Aorta (tissue), 5 donors: ENCODE measurements at regions not wholly inside any gene's neighbourhood (a gene's known extent, or its start where the extent isn't known, plus 50 kb on each side); places are given as distances from the start of the nearest gene placed in this dataset.
A peak's percentile ranks its signal among the peaks of the same experiment; 100 is the strongest.

Experiments
- ATAC-seq: fragments of 200-7000 bp; cut with Tn5 transposase; one replicate; pipeline ENCODE4 v1.9.1; 2022; ENCODE audit warnings: moderate library complexity; ENCODE audit not compliant: low FRiP score
- DNase-seq, 2 donors: peaks; one replicate each; pipeline ENCODE4 v3.0.0-alpha.2; 2020
- H3K27ac ChIP-seq, 2 donors: one replicate each; pipeline ENCODE4 v1.5.1; 2013; ENCODE audit warnings: low read length in 2 of 2, mild to moderate bottlenecking in 2 of 2, moderate library complexity in 2 of 2, control low read depth in 1 of 2, inconsistent platforms in 1 of 2, low read depth in 1 of 2
- H3K27me3 ChIP-seq, 2 donors: one replicate each; pipeline ENCODE4 v1.6.1; 2013; ENCODE audit warnings: control low read depth in 1 of 2, low read length in 1 of 2, mild to moderate bottlenecking in 1 of 2, moderate library complexity in 1 of 2; ENCODE audit not compliant: insufficient read depth in 2 of 2, control insufficient read depth in 1 of 2
- H3K36me3 ChIP-seq, 2 donors: one replicate each; pipeline ENCODE4 v1.6.1; 2013; ENCODE audit warnings: control low read depth in 1 of 2, low read length in 1 of 2, mild to moderate bottlenecking in 1 of 2; ENCODE audit not compliant: insufficient read depth in 2 of 2, control insufficient read depth in 1 of 2
- H3K4me1 ChIP-seq, 2 donors: one replicate each; pipeline ENCODE4 v1.6.1; 2013; ENCODE audit warnings: low read length in 2 of 2, control low read depth in 1 of 2, mild to moderate bottlenecking in 1 of 2, moderate library complexity in 1 of 2; ENCODE audit not compliant: insufficient read depth in 2 of 2, control insufficient read depth in 1 of 2
- H3K4me3 ChIP-seq, 2 donors: one replicate each; pipeline ENCODE4 v1.5.1; 2013; ENCODE audit warnings: low read length in 2 of 2, control low read depth in 1 of 2, mild to moderate bottlenecking in 1 of 2
- H3K9me3 ChIP-seq: one replicate; pipeline ENCODE4 v1.6.1; 2013; ENCODE audit warnings: mild to moderate bottlenecking, low read length; ENCODE audit not compliant: control insufficient read depth
- WGBS, 2 donors: extraction: QIAGEN DNeasy Blood & Tissue Kit; methylation state at CpG; one replicate each; pipeline ENCODE4 v1.1.7; 2013; 5-methylcytosine and 5-hydroxymethylcytosine counted together
- intact Hi-C, 2 donors: fragments of 100-400 bp; cut with DNase I; formaldehyde crosslinking; loops; one replicate each; pipeline versions ENCODE4 v1.14.2 to v1.15.0; 2022
- donor health status: healthy with polysubstance abuse.
- donor health status: Bipolar disorder and iron deficiency.
- donor health status: DM: no; HTN: no; CAD: no.
- donor health status: DM: no; HTN: no; CAD: no.
- donor health status: DM: yes; HTN: yes; CAD: no.

DNA sequence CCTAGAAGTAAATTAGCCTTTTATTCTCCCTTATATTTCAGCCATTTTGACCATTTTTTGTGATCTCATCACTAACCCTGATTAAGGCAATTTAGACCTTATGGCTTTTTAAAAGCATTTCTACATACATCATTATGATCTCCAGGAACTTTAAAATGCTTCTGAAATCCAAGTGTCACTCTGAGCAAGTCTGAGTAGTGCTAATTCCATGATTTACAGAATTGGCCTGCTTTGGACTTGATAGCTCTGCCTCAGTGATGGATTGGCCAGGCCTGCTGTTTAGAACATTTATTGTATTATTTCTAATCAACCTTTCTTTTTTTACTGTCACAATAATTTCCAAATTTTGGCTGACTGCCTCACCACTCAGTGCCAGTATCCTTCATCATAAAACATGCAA, 116.4 kb downstream of the KCNA4 start:
- ATAC-seq (no peak), DNase-seq (no peak)
- H3K27me3 ChIP-seq: no peaks in the 10 kb centered on the region
- no peak overlapping the region for H3K4me3 ChIP-seq
- H3K36me3 ChIP-seq: no peaks in the 10 kb centered on the region
- H3K9me3 ChIP-seq: no peaks in the 10 kb centered on the region
- intact Hi-C loops: no loop called here
- no peaks in the 10 kb centered on the region for H3K4me1 ChIP-seq
- no peak overlapping the region for H3K27ac ChIP-seq

- Histone ChIP-seq H3K36me3 (no peaks in the 10 kb centered on the region), H3K27me3 (no peaks in the 10 kb centered on the region), H3K27ac (no peak overlapping the region), H3K4me1 (no peaks in the 10 kb centered on the region), H3K4me3 (no peak overlapping the region), H3K9me3 (peaks cover 1% of the 10 kb centered on the region)
- intact Hi-C loops: no loop called here
- DNase-seq (no peak), ATAC-seq (no peak)
- WGBS, 2 donors: 53 to 59% methylated on average over 6 of the region's 6 CpGs
These were observed 137.3 kb downstream of the KCNA4 start for GRCh38 chr11:29879560-29879959.

DNA sequence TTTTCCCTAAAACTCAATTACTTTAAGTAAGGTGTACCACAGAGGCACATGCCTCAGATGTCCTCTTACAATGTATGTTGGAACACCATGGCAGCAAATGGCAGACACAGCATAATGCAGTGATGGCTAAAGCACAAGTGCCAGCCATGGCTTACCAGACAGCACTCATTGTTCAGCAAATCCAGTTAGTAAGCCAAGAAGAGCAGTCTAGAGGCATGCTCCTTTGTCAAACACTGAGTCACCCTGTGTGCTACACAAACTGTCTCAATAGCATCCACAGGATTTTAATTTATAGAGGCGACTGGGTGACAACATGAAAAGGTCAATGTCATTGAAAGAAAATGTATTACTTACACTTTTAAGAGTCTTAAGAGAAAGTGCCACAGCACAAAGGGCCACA, 140.6 kb downstream of the KCNA4 start:
- Histone ChIP-seq H3K4me1 (no peaks in the 10 kb centered on the region), H3K36me3 (no peaks in the 10 kb centered on the region), H3K27me3 (no peaks in the 10 kb centered on the region), H3K27ac (no peak overlapping the region), H3K9me3 (peaks cover 1% of the 10 kb centered on the region), H3K4me3 (no peak overlapping the region)
- WGBS, 2 donors: 51 to 90% methylated on average over 1 of the region's 1 CpG
- intact Hi-C loops: no loop called here
- ATAC-seq: no peak
- DNase-seq: no peak

- no peaks in the 10 kb centered on the region for H3K9me3 ChIP-seq
- DNase-seq (no peak), ATAC-seq (no peak)
- intact Hi-C loops: no loop called here
- no peaks in the 10 kb centered on the region for H3K27me3 ChIP-seq
- 87 to 93% methylated on average over 1 of the region's 1 CpG for WGBS, 2 donors
- no peaks in the 10 kb centered on the region for H3K4me1 ChIP-seq
- no peak overlapping the region for H3K27ac ChIP-seq
- H3K36me3 ChIP-seq: no peaks in the 10 kb centered on the region
- no peak overlapping the region for H3K4me3 ChIP-seq
These were observed 169.6 kb downstream of the KCNA4 start for GRCh38 chr11:29847219-29847618.

DNA sequence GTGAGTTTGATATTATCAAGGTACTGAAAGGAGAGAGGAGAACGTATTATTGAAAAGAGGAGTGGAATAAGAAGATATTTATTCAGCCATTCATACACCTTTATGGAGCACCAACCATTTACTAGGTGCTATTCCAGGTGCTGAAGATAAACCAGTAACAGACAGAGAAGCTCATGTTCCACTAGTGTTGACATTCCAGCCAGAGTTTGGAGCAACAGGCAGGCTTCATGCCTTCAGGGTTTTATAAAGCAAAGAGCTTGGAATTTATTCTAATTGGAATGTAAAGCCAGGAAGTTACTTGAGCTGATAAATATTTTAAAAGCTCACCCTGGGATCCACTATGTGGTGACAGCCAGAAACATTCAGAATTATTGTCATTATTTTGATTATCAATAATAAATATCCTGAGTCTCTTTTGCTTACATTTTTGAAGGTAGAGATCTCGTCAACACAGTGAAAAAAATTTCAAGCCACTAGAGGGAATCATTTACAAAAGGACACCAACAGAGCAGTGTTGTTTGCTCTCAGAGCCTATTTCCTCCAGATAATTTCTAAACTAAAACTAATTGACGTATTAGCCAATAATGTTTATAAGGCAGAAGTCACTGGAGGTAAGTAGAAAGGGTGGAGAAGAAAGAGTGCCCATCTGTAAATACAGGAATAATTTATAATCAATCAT, 172.0 kb downstream of the KCNA4 start:
- Histone ChIP-seq H3K4me3 (no peak overlapping the region), H3K9me3 (no peaks in the 10 kb centered on the region), H3K4me1 (no peaks in the 10 kb centered on the region), H3K36me3 (no peaks in the 10 kb centered on the region), H3K27ac (no peak overlapping the region), H3K27me3 (no peaks in the 10 kb centered on the region)
- WGBS, 2 donors: 51 to 62% methylated on average over 3 of the region's 3 CpGs
- ATAC-seq (no peak), DNase-seq (no peak)
- intact Hi-C loops: no loop called here

- ATAC-seq (no peak), DNase-seq (no peak)
- Histone ChIP-seq H3K36me3 (no peaks in the 10 kb centered on the region), H3K4me1 (no peaks in the 10 kb centered on the region), H3K4me3 (no peak overlapping the region), H3K9me3 (no peaks in the 10 kb centered on the region), H3K27me3 (no peaks in the 10 kb centered on the region), H3K27ac (no peak overlapping the region)
- WGBS, 2 donors: 84 to 90% methylated on average over 3 of the region's 3 CpGs
- intact Hi-C loops: no loop called here
These were observed 172.8 kb downstream of the KCNA4 start for GRCh38 chr11:29844031-29844430.

GRCh38 chr11:29842061-29842460, 174.8 kb downstream of the KCNA4 start:
- Histone ChIP-seq H3K27ac (no peak overlapping the region), H3K4me1 (no peaks in the 10 kb centered on the region), H3K36me3 (no peaks in the 10 kb centered on the region), H3K4me3 (no peak overlapping the region), H3K9me3 (no peaks in the 10 kb centered on the region), H3K27me3 (no peaks in the 10 kb centered on the region)
- DNase-seq (no peak), ATAC-seq (no peak)
- intact Hi-C loops: no loop called here
- 65% methylated on average over 3 of the region's 3 CpGs for WGBS, 2 donors

DNA sequence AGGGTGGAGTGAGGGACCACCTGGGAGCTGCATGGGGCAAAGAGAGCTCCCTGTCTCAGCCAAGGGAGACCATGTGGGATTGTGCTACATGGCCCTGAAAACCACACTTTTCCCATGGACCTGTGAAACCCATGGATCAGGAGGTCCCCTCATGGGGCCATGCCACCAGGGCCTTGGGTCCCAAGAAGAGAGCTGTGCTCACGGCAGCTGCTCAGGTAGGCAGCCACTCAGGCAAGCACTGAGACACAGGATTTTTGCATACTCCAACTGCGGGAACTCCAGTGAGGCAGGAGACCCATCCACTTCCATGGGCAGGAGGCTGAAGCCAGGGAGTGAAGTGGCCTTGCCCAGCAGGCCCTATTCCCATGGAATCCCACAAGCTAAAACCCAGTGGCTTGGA, 190.0 kb downstream of the KCNA4 start:
- 94 to 96% methylated on average over 2 of the region's 2 CpGs for WGBS, 2 donors
- intact Hi-C loops: no loop called here
- peak; percentile 42 for ATAC-seq

GRCh38 chr11:29816359-29816758, 200.5 kb downstream of the KCNA4 start:
- no peak overlapping the region for H3K4me3 ChIP-seq
- H3K27me3 ChIP-seq: no peaks in the 10 kb centered on the region
- H3K9me3 ChIP-seq: peaks cover 2% of the 10 kb centered on the region
- no peaks in the 10 kb centered on the region for H3K4me1 ChIP-seq
- no peak overlapping the region for H3K27ac ChIP-seq
- WGBS, 2 donors: 55 to 66% methylated on average over 2 of the region's 2 CpGs
- intact Hi-C loops: no loop called here
- ATAC-seq: no peak
- no peak for DNase-seq
- no peaks in the 10 kb centered on the region for H3K36me3 ChIP-seq

More for the DNA sequence above, 190.0 kb downstream of the KCNA4 start:
- DNase-seq: no peak
- Histone ChIP-seq H3K9me3 (no peaks in the 10 kb centered on the region), H3K27ac (no peak overlapping the region), H3K27me3 (no peaks in the 10 kb centered on the region), H3K4me3 (no peak overlapping the region), H3K4me1 (no peaks in the 10 kb centered on the region), H3K36me3 (no peaks in the 10 kb centered on the region)
